ENCODE measurements at regions not wholly inside any gene's neighbourhood (a gene's known extent, or its start where the extent isn't known, plus 50 kb on each side); places are given as distances from the start of the nearest gene placed in this dataset.

GRCh38 chr9:27800159-27800558, 226.9 kb upstream of the C9orf72 start:
- TF ChIP-seq POLR2A (IDR thresholded peaks at IDR 0.05), result no peak
- TF ChIP-seq CTCF (IDR thresholded peaks at IDR 0.05), result no peak

Data from thyroid gland (tissue), 4 donors.